Left cardiac atrium (tissue), 4 donors: ENCODE measurements at regions not wholly inside any gene's neighbourhood (a gene's known extent, or its start where the extent isn't known, plus 50 kb on each side); places are given as distances from the start of the nearest gene placed in this dataset.
"Not testable (repeated sequence)": the region's sequence is repeated elsewhere in the genome, so short reads cannot be mapped to it uniquely, and the experiment has no call there.

Experiments
- ATAC-seq, 2 donors: fragments of 200-7000 bp; cut with Tn5 transposase; one replicate each; pipeline ENCODE4 v1.9.1; 2020; ENCODE audit warnings: mild to moderate bottlenecking in 2 of 2, moderate library complexity in 2 of 2
- DNase-seq: peaks from one replicate; pipeline ENCODE4 v3.0.0-alpha.2; 2020
- intact Hi-C, 2 donors: fragments of 100-400 bp; cut with DNase I; formaldehyde crosslinking; loops; one replicate each; pipeline versions ENCODE4 v1.14.1 to v1.15.1; 2022 to 2023
- donor health status: DM: no; HTN: yes; CAD: no.
- donor health status: DM: no; HTN: yes; CAD: no; lungs with severe emphysema.
- donor health status: DM: yes; HTN: yes; CAD: no.
- donor health status: Dilated cardiomyopathy.

DNA sequence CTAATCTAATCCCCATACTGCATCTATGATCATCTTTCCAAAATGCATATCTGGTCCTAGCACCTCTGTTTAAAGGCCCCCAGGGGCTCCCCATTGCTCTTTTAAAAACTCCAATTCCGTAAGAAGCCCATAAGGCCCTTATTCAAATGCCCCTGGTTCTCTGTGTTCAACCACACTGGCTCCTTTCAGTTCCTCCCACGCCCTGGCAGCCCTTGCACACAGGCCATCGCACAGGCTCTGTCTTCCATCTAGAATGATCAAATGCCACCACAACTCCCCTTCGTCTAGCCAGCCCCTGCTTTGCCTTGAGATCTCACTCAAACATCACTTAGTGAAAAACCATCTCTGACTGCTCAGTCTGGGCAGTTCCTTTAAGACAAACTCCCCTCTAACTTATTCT lies 112.9 kb upstream of the LYZL2 start:
- ATAC-seq (no peak), DNase-seq (no peak)
- intact Hi-C loops: loop anchor here in 1 of 2 donors (10.0 kb wide), 1 partner anchor 1062 kb away; no protein-coding TSS in a partner anchor

DNA sequence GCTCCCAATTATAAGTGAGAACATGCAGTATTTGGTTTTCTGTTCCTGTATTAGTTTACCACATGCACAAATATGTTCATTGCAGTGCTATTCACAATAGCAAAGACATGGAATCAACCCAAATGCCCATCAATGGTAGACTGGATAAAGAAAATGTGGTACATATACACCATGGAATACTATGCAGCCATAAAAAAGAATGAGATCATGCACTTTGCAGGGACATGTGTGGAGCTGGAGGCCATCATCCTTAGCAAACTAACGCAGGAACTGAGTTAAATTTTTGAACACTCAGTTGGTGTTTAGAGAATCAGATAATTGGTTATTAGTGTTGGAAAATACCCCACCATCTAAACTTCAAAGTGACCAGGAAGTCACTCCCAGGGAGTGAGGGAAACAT lies 111.2 kb upstream of the LYZL2 start:
- intact Hi-C loops: loop anchor here in 1 of 2 donors (10.0 kb wide), 1 partner anchor 1064 kb away; no protein-coding TSS in a partner anchor
- not testable (repeated sequence) for DNase-seq, ATAC-seq

DNA sequence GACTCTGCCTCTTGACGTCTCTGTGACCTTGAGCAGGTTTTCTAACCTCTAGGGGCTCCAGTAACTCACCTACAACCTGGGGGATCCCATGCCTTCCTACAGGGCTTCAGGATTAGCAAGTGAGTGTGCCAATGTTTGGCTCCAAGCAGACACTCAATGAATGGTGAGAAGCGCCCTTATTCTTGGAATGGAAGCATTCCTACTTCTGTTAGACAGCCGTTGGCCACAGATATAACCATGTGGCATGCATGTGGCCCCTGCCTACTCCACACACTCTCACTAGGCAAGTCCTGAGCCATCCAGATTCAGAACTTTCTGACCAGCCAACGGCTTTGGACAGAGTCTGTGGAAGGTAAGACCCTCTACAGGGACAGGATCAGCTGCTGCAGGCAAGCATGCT lies 108.9 kb upstream of the LYZL2 start:
- DNase-seq (no peak), ATAC-seq (no peak)
- intact Hi-C loops: no loop called here

DNA sequence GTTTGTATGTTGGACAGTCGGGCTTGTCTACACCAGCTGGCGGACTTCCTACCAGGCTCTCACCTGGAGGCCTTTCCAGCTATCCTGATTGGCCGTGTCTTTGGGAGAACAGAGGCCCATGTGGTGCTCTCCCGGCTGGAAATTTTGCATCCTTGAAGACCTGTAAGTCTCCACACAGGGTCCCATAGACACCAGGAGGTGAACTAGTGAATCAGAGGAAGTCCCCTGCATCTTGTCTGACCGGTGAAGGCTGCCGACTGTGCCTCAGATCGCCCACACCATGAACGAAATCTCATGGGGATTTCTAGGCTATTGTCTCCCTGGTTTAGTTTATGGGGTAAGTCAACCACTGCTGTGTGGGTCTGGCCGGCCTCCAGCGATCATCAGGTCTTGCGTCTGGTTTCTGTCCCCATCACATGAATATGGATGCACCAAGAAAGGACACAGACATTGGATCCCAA lies 108.4 kb upstream of the LYZL2 start:
- intact Hi-C loops: no loop called here
- DNase-seq (no peak), ATAC-seq (no peak)

DNA sequence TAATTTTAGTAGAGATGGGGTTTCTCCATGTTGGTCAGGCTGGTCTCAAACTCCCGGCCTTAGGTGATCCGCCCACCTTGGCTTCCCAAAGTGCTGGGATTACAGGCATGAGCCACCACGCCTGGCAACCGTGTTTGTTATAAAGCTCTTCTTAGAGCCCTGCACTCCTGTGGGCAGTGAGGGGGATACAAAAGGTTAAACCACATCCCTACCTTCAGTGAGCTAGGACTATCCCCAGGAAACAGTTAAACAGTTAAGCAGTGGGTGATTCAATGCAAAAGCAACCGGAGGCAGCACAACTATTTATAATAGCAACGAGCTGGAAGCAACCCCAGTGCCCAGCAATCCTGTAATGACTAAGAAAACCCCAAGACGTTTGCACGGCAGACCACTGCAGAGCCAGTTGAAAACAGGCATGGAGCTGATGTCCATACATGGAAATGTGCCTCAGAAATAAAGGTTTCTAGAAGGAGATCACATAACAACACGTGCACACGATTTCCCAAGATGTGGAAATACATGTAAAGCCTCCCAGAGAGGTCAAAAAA lies 107.2 kb upstream of the LYZL2 start:
- DNase-seq: peak; percentile 41
- peak; percentile 75 to 91 for ATAC-seq
- intact Hi-C loops: no loop called here

DNA sequence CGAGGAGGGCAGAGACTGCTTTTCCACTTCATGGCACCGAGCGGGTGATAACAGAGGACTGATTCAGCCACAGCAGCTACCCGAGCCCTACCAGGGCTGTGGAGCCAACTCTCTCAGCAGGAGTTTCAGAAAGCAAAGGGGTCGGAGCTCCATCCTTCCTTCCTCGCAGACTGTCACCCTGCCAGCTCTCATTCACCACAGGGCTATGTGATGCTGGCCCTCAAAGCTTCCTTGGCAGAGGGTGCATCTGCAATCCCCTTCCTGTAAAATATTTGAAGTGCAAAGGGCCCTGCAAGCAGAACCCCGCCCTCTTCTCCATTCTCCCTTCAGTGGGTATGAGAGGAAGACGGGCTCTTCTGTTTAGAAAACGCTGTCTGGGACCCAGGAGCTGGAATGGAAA lies 105.3 kb upstream of the LYZL2 start:
- DNase-seq (no peak), ATAC-seq (no peak)
- intact Hi-C loops: no loop called here

DNA sequence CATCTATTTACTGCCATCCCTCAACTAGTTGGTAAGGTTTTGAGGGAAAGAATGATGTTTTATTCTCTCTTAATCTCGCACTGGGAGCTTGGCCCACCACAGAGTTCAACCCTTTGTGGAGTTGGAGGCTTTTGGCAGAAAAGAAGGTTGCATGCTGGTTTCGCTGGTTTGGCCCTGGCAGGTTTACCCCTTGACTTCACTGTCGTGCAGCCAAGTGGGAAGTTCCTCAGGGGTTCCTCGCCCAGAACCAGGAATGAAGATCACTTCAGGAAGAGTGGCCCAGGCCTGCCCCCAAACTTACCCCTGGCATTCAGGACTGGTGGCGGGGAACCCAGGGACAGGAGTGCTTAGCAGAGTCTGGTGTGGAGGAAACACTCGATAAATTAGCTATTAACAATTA lies 103.1 kb upstream of the LYZL2 start:
- no peak for DNase-seq

DNA sequence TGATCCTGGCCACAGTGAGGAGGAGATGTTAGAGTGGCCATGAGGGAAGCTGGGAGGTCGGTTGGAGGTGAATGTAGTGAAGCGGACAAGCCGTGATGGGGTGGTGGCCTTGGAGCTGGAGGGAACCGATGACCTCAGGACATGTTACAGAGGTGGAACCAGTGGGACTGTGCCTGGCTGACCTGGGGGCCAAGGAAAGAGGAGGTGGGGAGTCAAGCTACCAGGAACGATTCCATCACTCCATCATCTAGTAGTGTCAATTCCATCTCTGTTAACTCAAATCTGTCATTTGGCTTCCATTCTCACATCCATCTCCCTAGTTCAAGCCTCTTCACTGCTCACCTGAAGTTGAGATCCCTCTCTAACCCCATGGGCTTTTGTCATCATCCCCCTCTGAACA lies 102.4 kb upstream of the LYZL2 start:
- intact Hi-C loops: no loop called here
- DNase-seq (no peak), ATAC-seq (no peak)

More for the DNA sequence above, 103.1 kb upstream of the LYZL2 start:
- ATAC-seq: no peak
- intact Hi-C loops: no loop called here

DNA sequence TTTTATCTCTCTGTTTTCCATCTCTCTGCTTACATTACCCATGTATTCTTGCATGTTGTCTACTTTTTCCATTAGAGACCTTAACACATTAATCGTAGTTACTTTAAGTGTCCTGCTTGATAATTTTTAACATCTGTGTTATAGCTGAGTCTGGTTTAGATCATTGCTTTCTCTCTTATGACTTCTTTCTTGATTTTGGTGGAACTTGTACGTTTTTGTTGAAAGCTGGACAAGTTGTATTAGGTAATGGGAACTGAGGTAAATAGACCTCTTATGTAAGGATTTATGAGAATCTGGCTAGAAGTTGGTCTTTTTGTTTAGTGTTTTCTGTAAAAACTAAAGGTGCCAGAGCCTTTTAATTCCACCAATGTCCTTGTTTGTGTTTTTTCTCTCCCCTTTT lies 100.8 kb upstream of the LYZL2 start:
- ATAC-seq (no peak), DNase-seq (no peak)
- intact Hi-C loops: no loop called here

DNA sequence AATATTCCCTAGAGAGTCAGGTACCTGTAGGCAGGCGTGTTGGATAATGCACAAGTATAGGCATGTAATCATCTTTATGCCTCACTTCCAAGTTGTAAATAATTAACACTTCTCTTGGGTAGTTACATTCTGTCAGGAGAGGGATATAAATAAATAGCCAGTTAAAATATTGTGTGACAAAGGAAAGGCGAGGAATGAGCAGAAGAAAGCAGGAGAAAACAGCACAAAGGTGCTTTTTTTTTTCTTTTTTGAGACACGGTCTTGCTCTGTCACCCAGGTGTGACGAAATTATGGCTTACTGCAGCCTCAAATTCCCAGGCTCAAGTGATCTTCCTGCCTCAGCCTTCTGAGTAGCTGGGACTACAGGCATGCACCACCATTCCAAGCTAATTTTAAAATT lies 99.2 kb upstream of the LYZL2 start:
- ATAC-seq (no peak), DNase-seq (no peak)
- intact Hi-C loops: no loop called here

DNA sequence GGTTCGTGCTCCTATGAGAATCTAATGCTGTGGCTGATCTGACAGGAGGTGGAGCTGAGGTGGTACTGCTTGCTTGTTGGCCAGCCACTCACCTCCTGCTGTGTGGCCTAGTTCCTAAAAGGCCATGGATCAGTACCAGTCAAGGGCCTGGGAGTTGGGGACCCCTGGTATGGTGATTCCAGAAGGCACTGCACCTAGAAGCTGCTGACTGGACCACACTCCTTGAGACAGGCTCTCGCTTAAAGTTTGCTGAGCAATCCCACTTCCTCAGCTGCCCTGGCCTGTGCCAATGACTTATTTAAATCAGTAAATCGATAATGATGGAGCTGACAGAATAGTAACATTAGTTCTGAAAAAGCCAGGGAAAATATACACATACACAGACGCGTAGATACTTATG lies 98.6 kb upstream of the LYZL2 start:
- intact Hi-C loops: no loop called here
- DNase-seq (no peak), ATAC-seq (no peak)

DNA sequence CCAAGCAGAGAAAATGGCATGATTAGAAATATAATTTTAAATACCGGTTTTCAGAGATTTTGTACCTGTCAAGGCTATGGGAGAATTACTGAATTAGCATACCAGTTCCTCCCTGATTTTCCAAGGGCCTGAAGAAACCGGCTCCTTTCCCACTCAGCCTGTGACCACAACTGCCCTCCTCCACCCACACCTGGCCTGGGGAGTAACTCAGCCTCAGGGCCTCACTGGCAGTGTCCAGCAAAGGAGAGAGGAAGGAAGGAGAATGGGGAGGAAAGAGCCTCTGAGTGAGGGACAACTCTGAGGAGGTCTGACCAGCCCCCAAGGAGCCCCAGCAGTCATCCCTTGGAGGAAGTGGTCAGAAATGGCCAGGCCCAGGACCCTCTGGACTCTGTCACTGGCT lies 98.0 kb upstream of the LYZL2 start:
- no peak for DNase-seq
- no peak for ATAC-seq
- intact Hi-C loops: no loop called here

DNA sequence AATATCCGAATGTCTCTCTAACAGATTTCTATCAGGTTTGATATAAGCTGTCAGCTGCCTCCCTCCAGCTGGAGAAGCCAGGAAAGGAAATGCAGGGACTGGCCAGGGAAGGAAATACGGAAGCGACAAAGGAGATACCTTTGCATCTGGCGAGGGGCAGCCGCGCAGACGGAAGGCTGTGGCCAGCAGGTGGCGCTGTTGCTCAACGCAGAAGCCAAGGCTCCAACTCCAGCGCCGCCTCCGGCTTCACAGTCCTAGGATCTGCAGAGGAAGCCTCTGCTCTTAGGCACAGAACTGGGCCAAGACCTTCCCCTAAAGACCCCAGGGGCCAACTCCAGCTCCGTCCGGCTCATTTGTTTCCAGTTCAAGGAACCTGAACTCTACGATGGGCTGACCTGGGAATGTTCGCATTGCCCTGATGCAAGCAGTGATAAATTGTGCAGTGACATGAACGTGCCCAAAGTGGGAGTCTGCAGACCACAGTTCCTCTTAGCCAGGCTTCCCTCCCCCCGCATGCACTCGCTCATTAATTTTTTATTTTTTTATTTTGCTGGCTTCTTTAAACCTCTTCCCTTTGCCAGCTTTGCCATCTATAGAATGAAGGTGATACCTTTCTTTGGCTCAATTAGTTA lies 97.3 kb upstream of the LYZL2 start:
- DNase-seq: peak; percentile 87
- intact Hi-C loops: not testable (repeated sequence)
- ATAC-seq: peak; percentile 96 to 97

DNA sequence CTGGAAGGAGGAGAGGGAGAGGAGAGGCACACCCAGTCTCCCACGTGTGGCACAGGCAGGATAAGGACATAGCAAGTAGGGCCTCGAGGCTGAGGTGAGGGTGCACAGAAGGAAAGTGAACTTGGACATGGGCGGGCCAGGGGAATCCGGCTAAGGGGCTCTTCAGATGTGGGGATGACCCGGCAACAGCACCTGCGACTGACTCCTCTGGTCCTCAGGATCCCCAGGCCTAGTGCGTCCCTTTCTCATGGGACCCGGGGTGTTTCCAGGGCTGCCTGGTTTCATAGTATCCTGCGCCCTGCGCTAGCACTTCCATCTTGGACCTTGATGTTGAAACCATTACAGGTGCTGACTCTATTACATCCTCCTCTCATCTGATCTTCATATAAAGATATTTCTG lies 96.1 kb upstream of the LYZL2 start:
- ATAC-seq (no peak), DNase-seq (no peak)
- intact Hi-C loops: no loop called here

DNA sequence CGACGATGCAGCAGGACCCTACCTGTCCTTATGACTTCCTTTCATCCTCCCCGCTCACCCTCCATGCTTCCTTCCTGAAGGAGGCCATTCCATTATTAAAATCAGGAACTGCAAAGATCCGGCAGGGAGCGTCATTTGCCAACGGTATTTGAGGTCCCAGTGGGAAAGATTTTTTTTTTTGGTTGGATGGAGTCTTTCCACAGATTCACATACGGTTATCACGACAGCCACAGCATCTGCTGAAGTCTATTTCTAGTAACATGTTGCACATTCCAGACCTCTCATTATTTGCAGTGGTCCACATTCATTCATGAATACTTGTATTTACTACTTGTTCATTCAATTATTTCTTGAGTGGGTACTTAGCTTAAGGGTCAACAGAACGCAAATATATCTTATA lies 94.7 kb upstream of the LYZL2 start:
- no peak for ATAC-seq
- intact Hi-C loops: no loop called here

DNA sequence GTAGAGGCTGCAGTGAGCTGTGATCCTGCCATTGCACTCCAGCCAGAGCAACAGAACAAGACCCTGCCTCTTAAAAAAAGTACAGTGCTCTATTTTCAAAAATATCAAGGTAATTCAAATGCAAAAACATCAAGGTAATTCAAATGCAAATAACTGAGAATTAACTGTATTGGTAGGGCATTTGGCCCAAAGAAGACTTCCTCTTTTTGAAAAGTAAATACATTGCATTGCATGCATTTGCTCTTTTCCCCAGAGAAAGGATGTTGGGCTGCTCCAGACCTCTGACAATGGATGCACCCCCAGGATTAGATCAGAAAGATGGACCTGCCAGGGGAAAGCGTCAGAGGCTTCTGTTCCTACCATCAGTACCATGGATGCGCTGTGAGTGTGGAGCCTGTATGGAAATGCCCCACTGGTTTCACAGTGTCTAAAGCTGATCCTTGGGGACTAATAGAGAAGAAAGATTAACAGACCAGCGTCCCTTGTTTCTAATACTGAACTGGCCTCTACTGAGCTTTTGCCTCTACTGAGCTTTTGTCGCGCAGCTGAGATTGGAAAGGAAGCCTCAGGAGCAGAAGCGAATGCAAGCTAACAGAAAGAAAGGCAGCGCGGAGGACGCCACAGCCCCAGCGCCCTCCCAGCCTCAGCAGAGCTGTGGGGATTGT lies 93.5 kb upstream of the LYZL2 start:
- DNase-seq (no peak), ATAC-seq (no peak)
- intact Hi-C loops: no loop called here

More for the DNA sequence above, 94.7 kb upstream of the LYZL2 start:
- DNase-seq: no peak

DNA sequence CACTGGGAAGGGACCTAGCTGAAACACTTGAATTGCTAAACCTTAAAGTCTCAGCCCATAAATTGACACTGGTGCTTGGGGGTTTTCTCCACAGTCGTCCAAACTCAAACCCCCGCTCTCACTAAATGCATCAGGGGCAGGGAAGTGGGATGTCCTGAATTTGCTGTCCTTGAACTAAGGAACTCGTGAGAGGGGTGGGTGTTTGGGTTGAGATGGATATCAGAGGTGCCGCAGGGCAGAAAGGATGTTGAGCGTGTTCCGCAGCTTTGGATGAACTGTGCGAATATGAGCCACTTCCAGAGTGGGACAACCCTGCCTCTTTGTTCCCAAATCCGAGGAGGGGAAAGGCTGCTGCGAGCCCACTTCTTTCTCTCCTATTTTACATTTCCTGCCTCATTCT lies 90.3 kb upstream of the LYZL2 start:
- ATAC-seq (no peak), DNase-seq (no peak)
- intact Hi-C loops: no loop called here

DNA sequence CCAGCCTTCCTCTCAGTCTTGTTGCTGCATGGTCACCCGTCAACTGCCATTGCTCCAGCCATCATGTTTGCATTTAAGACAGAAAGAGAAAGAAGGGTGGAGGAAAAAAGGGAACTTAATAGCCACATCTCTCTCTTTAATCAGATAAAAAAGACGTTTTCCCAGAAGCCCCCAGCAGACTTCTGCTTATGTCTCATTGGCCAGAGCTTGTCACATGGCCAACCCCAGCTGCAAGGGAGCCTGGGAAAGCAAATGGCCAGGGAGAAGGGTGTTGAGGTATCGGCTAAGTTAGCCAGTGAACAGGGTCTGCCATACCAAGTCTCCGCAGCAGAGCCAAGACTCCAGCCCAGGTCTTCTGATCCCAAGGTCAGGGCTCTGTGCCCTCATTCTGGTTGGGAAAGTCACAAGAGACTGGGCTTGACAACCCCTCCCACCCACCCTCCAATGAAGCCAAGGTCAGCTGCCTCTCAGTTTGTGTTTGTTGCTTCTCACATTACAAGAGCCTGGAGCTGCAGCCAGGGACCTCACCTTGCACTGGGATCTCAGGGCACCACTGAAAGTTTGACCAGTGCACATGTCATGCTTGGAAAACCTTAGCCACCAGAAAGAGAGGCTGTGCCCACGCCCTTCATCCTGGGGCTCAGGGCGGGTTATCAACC lies 80.3 kb upstream of the LYZL2 start:
- DNase-seq (no peak), ATAC-seq (no peak)
- intact Hi-C loops: no loop called here

DNA sequence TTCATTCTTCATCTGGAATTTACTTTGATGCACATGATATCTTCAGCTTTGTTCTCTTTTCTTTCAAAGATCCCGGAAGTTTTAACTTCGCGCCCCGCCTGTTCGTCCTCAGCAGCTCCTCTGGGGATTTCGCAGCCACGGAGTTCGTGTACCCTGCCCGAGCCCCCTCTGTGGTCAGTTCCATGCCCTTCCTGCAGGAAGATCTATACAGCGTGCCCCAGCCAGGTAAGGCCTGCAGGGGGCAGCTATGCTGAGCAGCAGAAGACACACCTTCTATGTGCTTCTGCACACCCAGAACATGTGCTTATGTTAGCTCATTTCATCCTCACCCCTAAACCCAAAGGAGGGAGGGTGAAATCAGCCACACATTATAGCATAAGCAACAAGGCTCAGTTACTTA lies 79.7 kb upstream of the LYZL2 start:
- DNase-seq (no peak), ATAC-seq (no peak)
- intact Hi-C loops: no loop called here

DNA sequence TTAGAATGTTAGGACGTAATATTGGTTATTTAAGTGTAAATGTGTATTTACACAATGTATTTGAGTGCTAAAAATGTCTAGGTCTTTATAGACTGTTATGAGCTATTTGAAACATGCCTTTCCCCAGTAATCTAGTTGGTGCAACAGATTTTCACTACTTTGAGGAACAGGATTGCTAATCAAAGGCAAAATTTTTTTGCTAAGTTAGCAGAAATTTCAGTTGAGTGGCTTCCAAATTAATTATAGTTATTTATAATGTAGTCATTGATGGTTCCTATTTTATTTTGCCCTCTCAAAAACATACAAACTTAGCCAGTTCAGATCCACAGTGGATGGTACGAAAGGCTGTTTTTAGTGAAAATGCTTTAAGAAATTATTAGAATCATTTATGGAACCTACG lies 78.7 kb upstream of the LYZL2 start:
- no peak for DNase-seq
- intact Hi-C loops: no loop called here
- ATAC-seq: no peak
